NB4 (cell line): ENCODE measurements at regions not wholly inside any gene's neighbourhood (a gene's known extent, or its start where the extent isn't known, plus 50 kb on each side); places are given as distances from the start of the nearest gene placed in this dataset.

ENCODE experiments used
- CTCF ChIP-seq: IDR thresholded peaks from one replicate; pipeline ENCODE4 v1.5.1; 2012; ENCODE audit warnings: low read depth, low read length
- MAX ChIP-seq: IDR thresholded peaks from 2 replicates; pipeline ENCODE4 v1.6.1; 2011; ENCODE audit warnings: low read depth, low read length
- MYC ChIP-seq: IDR thresholded peaks from 2 replicates; pipeline ENCODE4 v1.6.1; 2011; ENCODE audit warnings: low read depth, low read length
- POLR2A ChIP-seq: IDR thresholded peaks from 2 replicates; pipeline ENCODE4 v1.6.1; 2011; ENCODE audit warnings: mild to moderate bottlenecking; ENCODE audit not compliant: insufficient read length; ENCODE audit errors: extremely low read depth

- TF ChIP-seq CTCF (no peak), MYC (no peak), POLR2A (no peak), MAX (no peak)
Measured at GRCh38 chr16:87092958-87093357, 224.2 kb downstream of the C16orf95 start.
